Stimulated activated naive B cell treated with anti-CD40 and anti-IgM and Interleukin-4, amounts not matched to agents 10 μg/mL and 1 μg/mL and 100 μg/mL, for 72 hours (primary cell): ENCODE measurements at regions not wholly inside any gene's neighbourhood (a gene's known extent, or its start where the extent isn't known, plus 50 kb on each side); places are given as distances from the start of the nearest gene placed in this dataset.
A peak's percentile ranks its signal among the peaks of the same experiment; 100 is the strongest.

Experiments used
- ATAC-seq, 2 donors: fragments of 150-1000 bp; cut with Tn5 transposase; replicated peaks; 2 replicates each; pipeline ENCODE4 v1.10.0; 2021; ENCODE audit warnings: moderate library complexity in 1 of 2
- DNase-seq: peaks from one replicate; pipeline ENCODE4 v3.0.0; 2021
- H3K27ac Mint-ChIP-seq: one replicate; pipeline ENCODE4 v1.8.0; 2022; ENCODE audit warnings: mild to moderate bottlenecking, mixed read lengths
- H3K27me3 Mint-ChIP-seq, 2 donors: one replicate each; pipeline ENCODE4 v1.8.0; 2022; ENCODE audit warnings: mixed read lengths in 2 of 2
- H3K36me3 Mint-ChIP-seq, 2 donors: one replicate each; pipeline ENCODE4 v1.8.0; 2022; ENCODE audit warnings: mixed read lengths in 2 of 2, mild to moderate bottlenecking in 1 of 2
- H3K4me1 Mint-ChIP-seq, 2 donors: one replicate each; pipeline ENCODE4 v1.8.0; 2022; ENCODE audit warnings: mixed read lengths in 2 of 2, mild to moderate bottlenecking in 1 of 2
- H3K4me3 Mint-ChIP-seq, 2 donors: one replicate each; pipeline ENCODE4 v1.8.0; 2022; ENCODE audit warnings: mild to moderate bottlenecking in 2 of 2, mixed read lengths in 2 of 2, moderate library complexity in 1 of 2
- H3K9me3 Mint-ChIP-seq, 2 donors: one replicate each; pipeline ENCODE4 v1.8.0; 2022; ENCODE audit warnings: mixed read lengths in 2 of 2, mild to moderate bottlenecking in 1 of 2

DNA sequence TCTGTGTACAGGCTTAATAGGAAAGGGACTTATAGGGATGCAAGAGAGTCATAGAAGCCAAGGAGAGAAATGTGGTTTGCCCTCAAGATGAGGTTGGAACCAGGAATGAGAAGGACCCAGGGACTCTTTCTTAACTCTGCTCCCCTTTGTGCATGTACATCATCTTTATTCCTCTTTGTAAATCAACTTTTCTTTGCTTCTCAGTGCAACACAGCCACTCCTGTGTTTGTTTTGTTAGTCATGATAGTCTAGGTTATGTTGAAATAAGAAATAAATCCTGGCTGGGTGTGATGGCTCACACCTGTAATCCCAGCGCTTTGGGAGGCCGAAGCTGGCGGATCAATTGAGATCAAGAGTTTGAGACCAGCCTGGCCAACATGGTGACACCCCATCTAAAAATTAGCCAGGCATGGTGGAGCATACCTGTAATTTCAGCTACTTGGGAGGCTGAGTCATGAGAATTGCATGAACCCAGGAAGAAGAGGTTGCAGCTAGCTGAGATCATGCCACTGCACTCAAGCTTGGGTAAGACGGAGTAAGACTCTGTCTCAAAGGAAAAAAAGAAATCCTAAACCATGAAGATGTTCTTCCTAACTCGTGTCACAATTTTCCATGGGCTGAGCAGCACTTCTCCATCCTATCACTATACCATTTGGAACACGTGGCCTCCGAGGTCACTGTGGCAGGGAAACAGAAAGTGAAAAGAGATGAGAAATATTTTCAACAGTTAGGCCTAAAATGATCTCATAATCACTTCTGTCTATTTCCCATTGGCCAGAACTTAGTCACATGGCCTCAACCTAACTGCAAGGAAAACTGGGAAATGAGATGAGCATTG lies 73.0 kb upstream of the TMEM17 start:
- Mint-ChIP-seq H3K9me3 (peaks cover 0 to 4% of the 10 kb centered on the region in 2 donors), H3K4me3 (no peak overlapping the region), H3K4me1 (peaks cover 0 to 2% of the 10 kb centered on the region in 2 donors), H3K27ac (no peak overlapping the region), H3K27me3 (peaks cover 8 to 13% of the 10 kb centered on the region in 2 donors), H3K36me3 (no peaks in the 10 kb centered on the region)
- ATAC-seq (no peak), DNase-seq (no peak)

DNA sequence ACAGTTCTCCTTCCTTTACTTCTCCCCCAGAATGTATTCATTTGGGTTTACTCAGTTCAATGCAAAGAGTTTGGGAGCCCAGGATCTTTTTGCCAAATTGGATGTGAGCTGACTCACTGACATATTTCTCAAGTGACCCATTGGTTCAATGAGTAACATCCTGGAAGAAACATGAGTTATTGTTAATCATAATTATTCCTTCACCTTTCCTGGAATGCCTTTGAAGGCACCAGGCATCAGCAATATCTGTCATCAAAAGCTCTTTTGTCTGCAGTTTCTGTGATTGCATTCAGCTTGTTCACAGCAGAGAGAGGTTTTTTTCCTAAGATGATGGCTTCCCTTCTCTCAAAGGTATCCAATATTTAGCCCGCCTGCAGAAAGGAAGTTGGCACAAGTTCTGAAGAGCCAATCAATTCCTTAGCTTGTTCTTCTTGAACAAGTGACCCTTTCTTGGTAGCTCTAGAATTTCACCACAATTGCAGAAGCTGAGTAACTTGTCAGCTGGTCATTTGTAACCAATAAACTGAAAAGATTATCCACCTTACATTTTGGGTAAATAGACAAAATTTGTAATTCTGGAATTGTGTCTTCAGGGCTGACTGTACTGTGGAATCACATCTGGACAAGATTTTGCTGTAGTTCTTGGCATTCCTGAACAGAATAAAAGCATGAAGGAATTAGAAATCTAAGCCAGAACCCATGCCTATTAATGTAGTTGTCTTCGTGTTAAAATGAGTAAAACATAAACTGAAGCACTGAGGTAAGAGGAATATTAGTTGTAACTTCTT lies 72.2 kb upstream of the TMEM17 start:
- ATAC-seq (no peak), DNase-seq (no peak)
- Mint-ChIP-seq H3K4me3 (no peak overlapping the region), H3K27me3 (peaks cover 8 to 13% of the 10 kb centered on the region in 2 donors), H3K4me1 (peaks cover 0 to 2% of the 10 kb centered on the region in 2 donors), H3K36me3 (no peaks in the 10 kb centered on the region), H3K9me3 (peaks cover 0 to 4% of the 10 kb centered on the region in 2 donors), H3K27ac (no peak overlapping the region)

DNA sequence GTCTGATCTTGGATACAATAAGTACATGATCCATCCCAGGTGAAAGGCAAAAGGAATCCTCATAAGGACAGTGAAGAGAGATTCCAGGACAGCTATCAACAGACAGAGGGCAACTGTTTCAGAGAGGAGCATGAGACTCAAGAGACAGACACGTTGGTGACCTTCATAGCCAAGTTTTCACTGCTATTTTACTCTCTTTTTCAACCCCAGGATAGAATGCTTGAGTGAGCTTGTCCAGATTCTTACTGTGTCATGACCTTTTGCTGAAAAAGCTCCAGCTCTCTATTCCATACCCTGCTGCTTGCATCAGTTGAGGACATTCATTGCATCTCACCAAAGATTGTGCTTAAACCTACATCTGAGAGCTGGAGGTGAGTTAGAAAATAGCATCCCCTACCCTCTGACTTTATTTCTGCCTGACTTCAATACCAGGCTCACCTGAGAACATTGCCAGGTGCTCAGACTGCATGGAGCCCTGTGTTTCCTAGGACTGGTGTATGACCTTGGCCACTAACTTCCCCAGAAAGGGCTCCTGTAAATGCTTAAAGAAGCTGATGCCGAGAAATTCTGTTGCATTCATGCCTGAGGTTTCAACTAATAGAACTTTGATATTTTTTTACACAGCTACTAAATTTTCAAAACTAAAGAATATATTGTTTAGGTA lies 70.4 kb upstream of the TMEM17 start:
- Mint-ChIP-seq H3K36me3 (no peaks in the 10 kb centered on the region), H3K4me1 (peaks cover 0 to 2% of the 10 kb centered on the region in 2 donors), H3K4me3 (no peak overlapping the region), H3K27me3 (peaks cover 18 to 21% of the 10 kb centered on the region in 2 donors), H3K9me3 (no peaks in the 10 kb centered on the region), H3K27ac (no peak overlapping the region)
- DNase-seq (no peak), ATAC-seq (no peak)

DNA sequence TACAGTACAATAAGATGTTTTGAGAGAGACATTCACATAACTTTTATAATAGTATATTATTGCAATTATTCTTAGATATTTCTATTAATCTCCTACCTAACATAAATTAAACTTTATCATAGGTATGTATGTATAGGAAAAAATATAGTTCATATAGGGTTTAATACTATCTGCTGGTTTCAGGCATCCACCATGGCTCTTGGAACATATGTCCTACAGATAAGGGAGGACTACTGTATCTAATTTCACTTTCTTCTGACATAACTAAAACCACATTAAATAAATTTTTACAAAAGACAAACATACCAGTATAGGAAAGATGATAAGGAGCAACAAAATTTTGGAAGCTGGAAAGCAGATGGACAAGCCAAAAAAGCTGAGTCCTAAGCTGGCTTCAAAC lies 67.9 kb upstream of the TMEM17 start:
- Mint-ChIP-seq H3K27ac (no peak overlapping the region), H3K36me3 (no peaks in the 10 kb centered on the region), H3K27me3 (peaks cover 32 to 35% of the 10 kb centered on the region in 2 donors), H3K4me3 (no peak overlapping the region), H3K9me3 (no peaks in the 10 kb centered on the region), H3K4me1 (peaks cover 6 to 7% of the 10 kb centered on the region in 2 donors)
- DNase-seq = no peak
- no peak for ATAC-seq

DNA sequence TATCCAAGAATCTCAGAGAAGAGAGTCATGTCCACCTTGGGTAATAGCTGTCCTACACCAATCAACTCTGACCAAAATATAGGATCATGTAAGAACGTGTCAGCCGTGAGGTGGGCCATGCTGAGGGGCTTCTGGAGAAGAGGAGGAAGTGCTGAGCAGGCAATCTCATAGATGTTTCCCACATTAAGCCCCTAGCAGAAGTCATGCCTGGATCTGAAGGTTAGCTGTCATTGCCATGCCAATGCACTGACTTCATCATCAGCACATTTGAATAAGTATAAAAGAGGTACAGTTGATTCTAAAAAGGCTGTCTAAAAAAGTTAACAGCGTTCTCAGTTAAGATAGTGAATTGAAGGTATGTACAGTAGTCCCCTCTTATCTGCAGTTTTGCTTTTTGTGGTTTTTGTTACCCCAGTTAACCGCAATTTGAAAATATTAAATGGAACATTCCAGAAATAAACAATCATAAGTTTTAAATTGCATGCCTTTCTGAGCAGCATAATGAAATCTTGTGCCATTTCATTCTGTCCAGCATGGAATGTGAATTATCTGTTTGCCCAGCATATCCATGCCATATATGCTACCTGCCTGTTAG lies 67.2 kb upstream of the TMEM17 start:
- no peak for ATAC-seq
- DNase-seq = no peak
- Mint-ChIP-seq H3K36me3 (no peaks in the 10 kb centered on the region), H3K4me1 (peaks cover 6 to 7% of the 10 kb centered on the region in 2 donors), H3K27me3 (peaks cover 32 to 35% of the 10 kb centered on the region in 2 donors), H3K9me3 (no peaks in the 10 kb centered on the region), H3K4me3 (no peak overlapping the region), H3K27ac (no peak overlapping the region)

DNA sequence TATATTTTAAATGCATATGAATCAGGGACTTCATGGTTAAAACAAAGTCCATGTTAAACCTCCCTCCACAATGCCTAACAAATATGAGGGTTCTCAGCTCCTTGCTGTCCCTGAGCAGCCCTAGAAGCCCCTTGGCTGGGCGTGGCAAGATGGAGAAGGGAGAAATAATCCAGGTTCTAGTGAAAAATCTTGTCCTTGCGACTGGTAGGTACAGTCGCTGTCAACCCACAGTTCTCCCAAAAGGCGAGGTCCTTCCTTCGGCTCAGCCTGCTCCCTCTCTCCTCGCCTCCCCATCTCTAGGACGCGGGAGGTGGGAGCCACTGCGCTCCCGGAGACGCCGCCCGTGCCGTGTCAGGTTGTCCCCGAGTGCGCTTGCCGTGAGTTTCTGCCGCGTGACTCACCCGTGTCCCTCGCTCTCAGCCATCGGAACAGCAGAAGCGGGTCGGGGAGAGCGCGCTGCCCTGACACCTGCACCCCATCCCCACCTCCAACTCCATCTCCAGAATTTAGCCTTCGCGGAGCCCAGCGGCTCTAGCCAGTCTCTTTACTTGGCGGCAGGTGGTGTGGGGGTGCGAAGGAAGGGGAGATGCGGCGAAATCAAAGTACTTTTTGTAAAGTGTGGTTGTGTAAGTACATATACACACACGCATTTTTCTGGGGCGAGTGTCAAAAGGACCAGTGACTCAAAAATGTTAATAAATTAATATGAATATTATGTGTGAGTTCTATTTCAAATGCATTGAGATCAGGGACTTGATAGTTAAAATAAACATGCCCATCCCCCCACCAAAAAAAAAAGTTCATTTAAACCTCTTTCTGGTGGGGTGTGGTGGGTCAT lies 65.1 kb upstream of the TMEM17 start:
- DNase-seq (no peak), ATAC-seq (peak; percentile 49 to 57)
- Mint-ChIP-seq H3K4me3 (peak overlapping the region; percentile 72 to 81), H3K36me3 (no peaks in the 10 kb centered on the region), H3K4me1 (peaks cover 6 to 7% of the 10 kb centered on the region in 2 donors), H3K9me3 (no peaks in the 10 kb centered on the region), H3K27me3 (peaks cover 32 to 35% of the 10 kb centered on the region in 2 donors), H3K27ac (no peak overlapping the region)

DNA sequence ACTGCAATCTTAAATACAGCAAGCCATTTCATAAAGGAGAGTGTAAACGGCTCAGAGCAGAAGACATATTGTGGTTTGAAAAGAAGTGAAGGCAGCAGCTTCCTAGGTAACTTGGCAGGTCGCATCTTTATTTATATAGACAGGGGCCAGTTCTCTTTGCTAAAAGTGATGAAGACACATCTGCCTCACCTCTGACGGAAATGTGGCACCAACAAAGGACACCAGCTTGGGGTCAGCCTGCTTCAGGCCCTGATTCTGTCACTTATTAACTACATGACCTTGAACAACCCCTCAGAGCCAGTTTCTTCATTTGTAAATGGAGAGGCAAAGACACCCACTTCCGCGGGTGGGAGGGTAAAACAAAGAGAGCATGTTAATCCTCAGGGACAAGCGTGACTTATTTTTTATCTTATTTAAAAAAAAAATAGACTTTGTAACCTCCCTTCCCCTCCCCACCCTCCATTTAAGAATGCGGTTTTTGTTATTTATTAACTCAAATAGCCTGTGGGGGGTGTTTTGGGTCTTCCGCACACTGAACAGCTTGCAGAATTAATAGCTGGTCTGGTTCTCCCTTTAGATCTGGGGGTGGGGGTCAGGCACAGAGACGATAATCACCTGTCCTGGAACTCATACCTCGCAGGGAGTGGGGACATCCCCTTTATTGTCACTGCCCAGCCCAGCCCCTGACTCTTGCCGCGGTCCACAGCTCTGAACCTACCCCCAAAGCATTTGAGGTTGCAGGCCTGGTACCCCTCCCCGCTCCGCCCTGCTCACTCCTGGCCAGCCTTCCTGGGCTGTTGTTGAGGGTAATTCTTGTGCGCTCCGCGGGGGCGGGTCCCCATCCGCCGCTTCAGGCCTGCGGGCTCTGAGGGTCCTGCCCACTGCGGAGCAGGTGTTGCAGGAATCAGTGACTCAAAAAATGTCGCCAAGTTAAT lies 64.2 kb upstream of the TMEM17 start:
- DNase-seq (no peak), ATAC-seq (no peak)
- H3K9me3 Mint-ChIP-seq = no peaks in the 10 kb centered on the region
- H3K4me1 Mint-ChIP-seq = peaks cover 6 to 7% of the 10 kb centered on the region in 2 donors
- H3K27me3 Mint-ChIP-seq = peaks cover 32 to 33% of the 10 kb centered on the region in 2 donors
- H3K4me3 Mint-ChIP-seq = no peak overlapping the region
- H3K27ac Mint-ChIP-seq = no peak overlapping the region
- no peaks in the 10 kb centered on the region for H3K36me3 Mint-ChIP-seq

DNA sequence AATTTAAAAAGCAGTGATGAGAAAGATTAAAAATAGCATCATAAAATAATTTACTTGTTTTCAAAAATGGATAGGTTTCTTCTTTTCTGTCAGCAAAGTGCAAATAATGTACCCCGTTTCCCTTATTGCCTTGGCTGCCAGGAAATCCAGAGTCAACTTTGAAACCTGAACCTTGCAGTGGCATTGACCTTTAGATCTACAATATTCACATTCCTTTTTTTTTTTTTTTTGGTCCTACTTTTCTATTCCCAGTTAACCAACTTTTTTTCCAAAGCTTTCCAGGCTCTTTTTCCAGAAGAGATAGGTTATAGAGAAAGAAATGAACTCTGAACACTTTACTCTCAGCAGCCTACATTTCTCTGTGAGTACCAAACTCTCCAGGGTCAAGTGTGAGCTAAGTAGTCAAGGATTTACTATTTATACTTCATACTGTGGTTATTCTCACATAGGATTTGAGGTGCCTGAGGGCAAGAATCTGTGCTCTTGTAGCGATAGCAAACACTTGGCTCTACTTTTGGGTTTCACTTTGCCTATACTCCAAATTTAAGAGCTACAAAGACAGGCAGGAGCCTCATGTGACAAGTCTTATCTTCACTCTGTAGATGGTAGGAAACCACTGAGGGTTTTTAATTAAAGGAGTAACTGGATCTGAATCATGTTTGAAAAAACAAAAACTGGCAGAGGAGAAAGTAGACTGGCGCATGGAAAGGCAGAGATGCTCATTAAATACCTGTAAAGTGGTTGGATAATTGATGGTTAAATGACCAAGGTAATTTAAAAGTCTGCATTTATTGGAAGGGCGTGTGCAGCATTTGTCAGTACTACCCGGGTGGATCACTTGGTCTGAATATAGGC lies 63.2 kb upstream of the TMEM17 start:
- Mint-ChIP-seq H3K9me3 (no peaks in the 10 kb centered on the region), H3K4me3 (no peak overlapping the region), H3K27me3 (peaks cover 25 to 31% of the 10 kb centered on the region in 2 donors), H3K4me1 (peaks cover 4 to 7% of the 10 kb centered on the region in 2 donors), H3K36me3 (no peaks in the 10 kb centered on the region), H3K27ac (no peak overlapping the region)
- DNase-seq (no peak), ATAC-seq (no peak)

DNA sequence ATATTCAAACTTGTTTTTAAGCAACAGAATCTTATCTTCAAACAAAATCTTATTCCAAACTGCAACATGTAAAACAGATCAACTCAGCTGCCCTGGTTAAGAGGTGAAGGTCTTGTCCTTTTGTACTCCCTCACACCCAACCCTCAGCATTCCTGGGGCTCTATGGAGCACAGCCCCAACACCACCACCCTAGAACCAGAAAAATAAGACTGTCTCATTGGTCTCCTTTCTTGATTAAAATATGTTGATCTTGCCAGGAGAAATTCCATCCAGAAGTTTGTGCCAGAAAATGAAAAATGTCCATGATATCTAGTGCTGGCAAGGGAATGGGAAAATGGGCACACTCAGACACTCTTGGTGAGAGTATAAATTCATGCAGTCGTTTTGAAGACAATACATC lies 62.1 kb upstream of the TMEM17 start:
- H3K4me1 Mint-ChIP-seq = peaks cover 4 to 7% of the 10 kb centered on the region in 2 donors
- no peak for ATAC-seq
- no peak overlapping the region for H3K4me3 Mint-ChIP-seq
- H3K36me3 Mint-ChIP-seq = no peaks in the 10 kb centered on the region
- no peak for DNase-seq
- H3K9me3 Mint-ChIP-seq = no peaks in the 10 kb centered on the region
- H3K27me3 Mint-ChIP-seq = peaks cover 24 to 30% of the 10 kb centered on the region in 2 donors
- no peak overlapping the region for H3K27ac Mint-ChIP-seq

DNA sequence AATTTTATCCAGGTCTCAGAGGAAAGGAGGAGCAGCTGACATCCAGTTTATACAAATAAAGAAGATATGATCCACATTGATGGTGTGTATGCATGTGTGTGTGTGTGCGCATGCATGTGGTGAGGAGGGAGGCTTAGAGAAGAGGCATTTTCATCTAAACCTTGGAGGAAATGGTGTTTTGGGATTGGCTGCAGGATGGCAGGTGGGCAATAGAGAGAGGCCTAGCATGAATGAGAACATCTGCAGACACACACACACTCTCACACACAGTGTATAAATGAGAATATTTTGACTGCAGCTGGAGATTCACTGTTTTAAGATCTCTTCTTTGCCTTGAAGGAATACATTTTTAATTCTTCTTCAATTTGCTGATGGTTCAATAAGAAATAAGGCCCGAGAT lies 61.7 kb upstream of the TMEM17 start:
- no peak overlapping the region for H3K4me3 Mint-ChIP-seq
- no peaks in the 10 kb centered on the region for H3K36me3 Mint-ChIP-seq
- no peak for DNase-seq
- peaks cover 4 to 7% of the 10 kb centered on the region in 2 donors for H3K4me1 Mint-ChIP-seq
- peaks cover 20 to 26% of the 10 kb centered on the region in 2 donors for H3K27me3 Mint-ChIP-seq
- H3K9me3 Mint-ChIP-seq = no peaks in the 10 kb centered on the region
- no peak for ATAC-seq
- H3K27ac Mint-ChIP-seq = no peak overlapping the region

DNA sequence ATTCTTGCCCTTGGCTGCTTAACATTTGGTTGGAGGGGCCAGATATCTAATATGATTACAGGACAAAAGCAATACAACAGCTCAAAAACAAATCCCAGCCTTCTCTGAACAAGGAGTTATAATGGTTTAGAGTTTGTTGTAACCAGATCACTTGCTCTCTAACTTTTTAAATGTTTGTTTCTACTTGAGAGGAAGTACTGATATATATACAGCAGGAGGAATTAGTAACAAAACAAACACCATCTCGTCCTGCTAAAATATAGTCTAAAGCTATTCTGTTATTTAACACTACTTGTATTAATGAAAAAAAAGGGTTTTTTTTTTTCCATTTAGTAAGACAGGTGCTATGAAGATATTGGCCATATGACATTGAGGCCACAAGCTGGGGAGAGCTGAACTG lies 60.9 kb upstream of the TMEM17 start:
- no peak for DNase-seq
- Mint-ChIP-seq H3K4me1 (peaks cover 4 to 7% of the 10 kb centered on the region in 2 donors), H3K36me3 (no peaks in the 10 kb centered on the region), H3K27me3 (peaks cover 22 to 26% of the 10 kb centered on the region in 2 donors), H3K27ac (no peak overlapping the region), H3K9me3 (no peaks in the 10 kb centered on the region), H3K4me3 (no peak overlapping the region)
- no peak for ATAC-seq

DNA sequence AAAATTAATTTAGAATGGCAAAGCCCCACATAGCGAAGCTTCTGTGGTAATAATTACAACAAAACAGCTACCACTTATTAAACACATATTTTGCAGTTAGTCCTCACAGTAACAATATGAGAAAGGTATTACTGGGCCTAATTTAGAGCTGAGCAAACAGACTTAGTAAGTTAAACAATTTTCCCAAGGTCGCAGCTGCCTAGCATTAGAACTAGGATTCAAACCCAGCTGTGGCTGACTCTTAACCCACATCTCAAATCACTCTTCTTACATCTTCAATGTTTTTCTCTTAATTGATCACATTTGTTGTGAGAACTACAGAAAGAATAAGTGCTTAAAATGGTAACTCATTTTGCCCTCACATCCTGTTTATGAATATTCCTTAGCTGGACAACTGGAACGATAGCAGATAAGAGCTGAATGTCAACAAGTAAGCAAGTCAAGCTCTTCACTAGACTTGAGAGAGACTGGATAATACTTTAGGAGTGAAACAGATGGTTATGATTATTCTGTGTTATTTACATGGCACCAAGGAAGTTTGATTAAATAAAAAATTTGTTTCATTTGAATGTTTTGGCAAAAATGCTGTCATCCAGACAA lies 59.4 kb upstream of the TMEM17 start:
- H3K4me3 Mint-ChIP-seq = no peak overlapping the region
- H3K27ac Mint-ChIP-seq = no peak overlapping the region
- no peaks in the 10 kb centered on the region for H3K36me3 Mint-ChIP-seq
- DNase-seq (no peak), ATAC-seq (no peak)
- H3K4me1 Mint-ChIP-seq = no peaks in the 10 kb centered on the region
- H3K9me3 Mint-ChIP-seq = no peaks in the 10 kb centered on the region
- H3K27me3 Mint-ChIP-seq = peaks cover 23 to 24% of the 10 kb centered on the region in 2 donors
